Ecto neural progenitor cell (in vitro differentiated cells): ENCODE measurements at regions not wholly inside any gene's neighbourhood (a gene's known extent, or its start where the extent isn't known, plus 50 kb on each side); places are given as distances from the start of the nearest gene placed in this dataset.

Source experiments
- DNase-seq: peaks from one replicate; pipeline ENCODE4 v3.0.0-alpha.2; 2018; ENCODE audit warnings: low spot score

DNA sequence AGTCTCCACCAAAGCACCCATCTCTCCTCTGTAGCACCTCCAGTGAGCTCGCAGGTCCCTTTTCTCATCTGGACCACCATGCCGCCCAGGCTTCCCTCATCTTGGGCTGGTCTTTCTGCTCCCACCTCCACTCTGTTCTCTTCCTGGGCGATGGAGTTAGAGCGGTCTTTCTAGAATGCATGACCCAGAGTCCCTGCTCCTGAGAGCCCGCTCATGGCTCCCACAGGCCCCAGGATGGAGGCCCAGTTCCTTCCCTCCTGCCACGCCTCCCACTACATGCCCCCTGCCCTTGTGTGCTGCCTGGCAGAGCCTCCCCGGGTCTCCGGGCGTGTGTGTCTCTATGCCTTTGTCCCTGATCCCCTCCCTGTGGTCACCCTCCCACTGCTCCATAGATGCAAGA is 100.7 kb upstream of the RTL1 start:
- DNase-seq, result no peak

GRCh38 chr14:101004954-101005353 is 101.4 kb upstream of the RTL1 start:
- DNase-seq, result no peak

- DNase-seq, result no peak
These were observed 101.9 kb upstream of the RTL1 start for GRCh38 chr14:101005447-101005846.

DNA sequence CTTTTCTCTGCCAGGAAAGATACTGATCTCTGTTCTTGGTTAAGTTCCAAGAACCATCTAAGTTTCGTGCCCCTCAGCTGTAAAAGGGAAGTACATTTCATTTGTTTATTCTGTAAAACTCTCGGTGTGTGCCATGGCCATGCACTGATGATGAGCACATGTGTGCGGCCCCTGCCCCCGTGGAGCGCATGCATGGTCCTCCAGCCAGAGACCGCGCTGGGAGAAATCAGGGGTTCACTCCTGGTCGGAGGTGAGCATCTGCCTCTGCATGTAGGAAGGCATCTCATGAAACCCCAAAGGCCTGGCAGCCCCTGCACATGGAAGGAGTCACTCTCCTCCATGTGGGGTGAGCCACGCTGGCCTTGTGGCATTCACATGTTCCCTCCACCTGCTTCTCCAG is 102.5 kb upstream of the RTL1 start:
- DNase-seq, result no peak

- DNase-seq, result no peak
These were observed 103.6 kb upstream of the RTL1 start for GRCh38 chr14:101007004-101007614.

- no peak for DNase-seq
These were observed 104.2 kb upstream of the RTL1 start for GRCh38 chr14:101007765-101008164.

DNA sequence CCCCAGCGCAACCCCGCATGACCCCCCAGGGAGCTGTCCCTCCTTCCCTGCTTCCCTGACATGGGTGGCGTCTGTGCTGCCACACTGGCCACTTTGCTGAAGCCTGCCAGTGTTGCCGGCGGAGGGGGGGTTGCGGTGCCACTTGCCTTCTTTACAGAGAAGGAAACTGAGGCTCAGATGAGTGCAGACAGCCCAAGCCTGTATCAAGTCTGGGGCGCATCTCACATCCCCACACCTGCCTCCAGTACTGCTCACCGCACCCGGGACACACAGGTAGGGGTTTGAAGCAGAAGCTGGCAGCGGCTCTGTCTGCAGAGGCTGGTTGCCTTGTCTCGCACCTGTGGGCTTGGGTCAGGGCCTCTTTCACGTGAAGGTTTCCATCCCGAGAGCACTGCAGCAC is 104.7 kb upstream of the RTL1 start:
- peak; percentile 38 for DNase-seq

DNA sequence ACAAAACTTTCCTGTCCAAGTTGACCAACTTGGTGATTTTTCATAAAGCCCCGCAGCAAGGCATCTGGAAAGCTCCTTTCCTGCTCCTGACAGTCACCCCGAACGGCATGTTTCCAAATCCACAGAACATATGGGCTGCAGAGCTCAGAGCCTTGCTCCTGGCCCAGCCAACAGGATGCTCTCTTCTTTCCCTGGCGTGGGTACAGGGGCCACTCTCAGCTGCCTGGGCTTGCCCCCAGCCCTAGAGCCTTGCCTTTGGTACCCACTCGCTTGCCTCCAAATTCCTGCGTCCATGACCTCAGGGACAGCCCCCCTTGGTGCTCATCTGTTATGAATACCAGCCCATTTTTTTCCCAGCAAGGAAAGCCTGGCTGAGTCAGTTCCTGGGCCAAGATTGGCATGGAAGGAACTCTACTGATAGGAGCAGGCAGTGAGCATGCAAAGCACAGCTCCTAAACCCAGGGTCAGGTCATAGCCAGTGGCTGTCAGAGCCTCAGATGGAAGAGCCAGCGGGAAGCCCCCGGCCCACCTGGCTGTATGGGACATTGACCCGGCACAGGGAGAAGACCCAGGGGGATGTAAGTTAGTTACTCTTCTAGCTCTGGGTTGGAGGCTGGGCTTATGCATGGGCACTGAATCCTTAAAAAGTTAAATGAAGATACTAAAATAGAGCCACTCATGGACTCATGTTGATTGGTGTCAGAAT is 105.3 kb upstream of the RTL1 start:
- no peak for DNase-seq

DNA sequence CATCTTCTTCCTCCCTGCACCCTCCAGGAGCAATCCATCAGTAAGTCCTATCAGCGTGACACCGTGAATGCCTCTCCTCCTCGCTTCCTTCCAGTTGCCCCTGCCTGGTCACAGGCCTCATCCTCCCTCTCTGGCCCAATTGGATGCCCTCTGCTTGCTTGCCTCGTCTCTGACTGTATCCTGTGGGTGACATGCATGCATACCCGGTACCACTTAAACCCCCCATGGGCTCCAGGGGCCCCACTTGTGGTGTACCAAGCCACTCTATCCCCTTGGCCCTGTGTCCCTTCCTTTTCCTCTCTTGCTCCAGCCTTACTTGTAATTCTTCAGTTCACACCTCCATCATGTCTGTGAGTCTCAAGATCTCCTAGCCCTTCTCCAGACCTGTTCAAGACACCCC is 106.0 kb upstream of the RTL1 start:
- DNase-seq, result peak; percentile 21

GRCh38 chr14:101010293-101010692 is 106.8 kb upstream of the RTL1 start:
- peak; percentile 16 for DNase-seq

DNA sequence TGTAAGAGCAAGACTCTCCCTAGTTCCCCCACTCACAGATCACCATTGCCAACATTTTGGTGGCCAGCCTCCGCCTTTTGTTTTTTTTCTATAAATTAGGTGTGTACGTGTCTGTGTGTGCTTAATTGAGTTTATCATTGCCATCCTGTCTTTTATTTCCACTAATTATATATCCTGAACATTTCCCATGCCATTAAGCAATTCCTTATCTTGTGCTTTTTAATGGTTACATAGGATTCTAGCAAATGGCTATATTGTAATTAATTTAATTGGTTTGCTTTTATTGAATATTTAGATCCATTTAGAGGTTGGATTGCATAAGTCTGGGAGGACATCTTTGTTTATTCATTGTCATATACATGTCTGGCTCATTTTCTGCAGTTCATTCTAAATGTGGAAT is 107.3 kb upstream of the RTL1 start:
- DNase-seq, result no peak

- DNase-seq, result no peak
These were observed 113.7 kb upstream of the RTL1 start for GRCh38 chr14:101017209-101017608.

- peak; percentile 22 for DNase-seq
These were observed 114.5 kb upstream of the RTL1 start for GRCh38 chr14:101017806-101018560.

GRCh38 chr14:101018561-101019290 is 115.2 kb upstream of the RTL1 start:
- peak; percentile 23 for DNase-seq

- DNase-seq, result peak; percentile 7
These were observed 116.0 kb upstream of the RTL1 start for GRCh38 chr14:101019541-101019940.

DNA sequence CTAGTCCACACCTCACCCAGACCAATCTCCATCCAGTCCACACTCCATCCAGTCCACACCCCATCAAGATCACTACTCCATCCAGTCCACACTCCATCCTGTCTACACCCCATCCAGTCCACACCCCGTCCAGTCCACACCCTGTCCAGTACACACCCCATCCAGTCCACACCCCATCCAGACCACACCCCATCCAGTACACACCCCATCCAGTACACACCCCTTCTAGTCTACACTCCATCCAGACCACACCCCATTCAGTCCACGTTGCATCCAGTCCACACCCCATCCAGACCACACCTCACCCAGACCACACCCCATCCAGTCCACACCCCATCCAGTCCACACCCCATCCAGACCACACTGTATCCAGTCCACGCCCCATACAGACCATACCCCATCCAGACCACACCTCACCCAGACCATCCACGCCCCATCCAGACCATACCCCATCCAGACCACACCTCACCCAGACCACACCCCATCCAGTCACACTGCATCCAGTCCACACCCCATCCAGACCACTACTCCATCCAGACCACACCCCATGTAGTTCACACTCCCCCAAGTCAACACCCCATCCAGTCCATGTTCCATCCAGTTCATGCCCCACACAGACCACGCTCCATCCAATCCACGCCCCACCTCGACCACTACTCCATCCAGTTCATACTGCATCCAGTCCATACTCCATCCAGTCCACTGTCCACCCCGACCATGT is 116.6 kb upstream of the RTL1 start:
- DNase-seq, result peak; percentile 26

GRCh38 chr14:101020834-101021370 is 117.4 kb upstream of the RTL1 start:
- peak; percentile 25 for DNase-seq

GRCh38 chr14:101022121-101022520 is 118.6 kb upstream of the RTL1 start:
- peak; percentile 13 for DNase-seq

- DNase-seq, result peak; percentile 23
These were observed 119.5 kb upstream of the RTL1 start for GRCh38 chr14:101022916-101023435.

DNA sequence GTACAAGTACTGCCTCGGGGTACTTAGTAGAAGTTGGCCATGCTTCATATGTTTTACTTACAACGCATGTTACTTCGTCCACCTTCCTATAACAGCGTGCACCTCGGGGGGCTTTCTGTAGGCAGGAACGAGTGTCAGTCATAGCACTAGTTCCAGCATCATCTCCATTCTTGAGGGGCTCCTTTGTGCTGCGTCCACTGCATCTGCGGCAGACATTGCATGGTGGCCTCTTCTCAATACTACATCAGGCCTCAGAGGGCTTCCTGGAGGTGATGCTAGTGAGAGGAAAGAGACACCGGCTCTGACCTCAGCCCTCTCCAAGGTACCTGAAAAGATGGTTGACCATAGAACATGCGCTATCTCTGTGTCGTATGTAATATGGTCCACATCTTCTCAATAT is 121.2 kb upstream of the RTL1 start:
- DNase-seq, result no peak

- DNase-seq, result no peak
These were observed 121.6 kb upstream of the RTL1 start for GRCh38 chr14:101025131-101025530.
